Iris pigment epithelial cell (primary cell): ENCODE measurements at regions not wholly inside any gene's neighbourhood (a gene's known extent, or its start where the extent isn't known, plus 50 kb on each side); places are given as distances from the start of the nearest gene placed in this dataset.

Experiments used
- DNase-seq: peaks from one replicate; pipeline ENCODE4 v3.0.0-alpha.2; 2011; ENCODE audit warnings: low read depth

GRCh38 chr3:143207338-143207961 is 87.9 kb downstream of the CHST2 start:
- DNase-seq, result peak; percentile 77

- DNase-seq, result no peak
Measured at GRCh38 chr3:143208976-143209714, 89.6 kb downstream of the CHST2 start.

GRCh38 chr3:143209715-143210059 is 90.1 kb downstream of the CHST2 start:
- DNase-seq, result no peak

GRCh38 chr3:143210141-143210540 is 90.6 kb downstream of the CHST2 start:
- no peak for DNase-seq

- DNase-seq, result no peak
Measured at GRCh38 chr3:143215059-143215458, 95.5 kb downstream of the CHST2 start.
